ENCODE measurements at regions not wholly inside any gene's neighbourhood (a gene's known extent, or its start where the extent isn't known, plus 50 kb on each side); places are given as distances from the start of the nearest gene placed in this dataset.

DNA sequence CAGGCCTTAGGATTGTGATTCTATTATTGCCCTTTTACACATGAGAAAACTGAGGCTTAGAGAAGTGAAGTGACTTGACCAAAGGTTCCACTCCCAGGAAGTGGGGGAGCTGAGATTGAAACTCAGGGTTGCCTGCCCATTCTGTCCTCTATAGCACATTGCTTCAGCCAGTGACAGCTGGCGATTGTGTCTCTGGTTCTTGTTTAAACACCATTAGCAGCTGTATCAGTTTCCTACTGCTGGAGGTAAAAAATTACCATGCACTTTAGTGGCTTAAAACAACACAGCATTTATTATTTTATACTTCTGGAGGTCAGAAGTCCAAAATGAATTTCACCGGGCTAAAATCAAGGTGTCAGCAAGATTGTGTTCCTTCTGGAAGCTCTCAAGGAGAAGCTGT lies 205.8 kb upstream of the MAMLD1 start:
- H3K27ac ChIP-seq (ENCODE audit: low read depth in 2 of 2, low read length in 1 of 2) = no peak overlapping the region
- H3K79me2 ChIP-seq (ENCODE audit: insufficient read depth) = no peaks in the 10 kb centered on the region
- POLR2A ChIA-PET = no interaction called here
- peak; percentile 40 for DNase-seq
- no peaks in the 10 kb centered on the region for H4K20me1 ChIP-seq (ENCODE audit: insufficient read depth)
- H3K9me2 ChIP-seq = no peaks in the 10 kb centered on the region
- no peak overlapping the region for H3K9ac ChIP-seq
- H3K36me3 ChIP-seq (replicated peaks in 1 of 2; ENCODE audit: control insufficient read depth in 1 of 2, insufficient read depth in 2 of 2, low read length in 1 of 2) = no peaks in the 10 kb centered on the region
- TF ChIP-seq EP300 (IDR thresholded peaks at IDR 0.05; ENCODE audit: borderline replicate concordance in 1 of 2, low read depth in 1 of 2, low read length in 1 of 2) = peak in 1 of 2 experiments; percentile 42; a peak in 1 of 4 replicates
- TF ChIP-seq RCOR1 (IDR thresholded peaks at IDR 0.05; ENCODE audit: low read length) = peak; percentile 79; the same call in 1 of the 2 replicates
- TF ChIP-seq TAF1 (IDR thresholded peaks at IDR 0.05; ENCODE audit: borderline replicate concordance, low read depth, low read length) = no peak
- peak; percentile 31; the same call in 1 of the 2 replicates for TF ChIP-seq MXI1 (IDR thresholded peaks at IDR 0.05; ENCODE audit: low read depth, low read length)
- TF ChIP-seq, protein P1, sequence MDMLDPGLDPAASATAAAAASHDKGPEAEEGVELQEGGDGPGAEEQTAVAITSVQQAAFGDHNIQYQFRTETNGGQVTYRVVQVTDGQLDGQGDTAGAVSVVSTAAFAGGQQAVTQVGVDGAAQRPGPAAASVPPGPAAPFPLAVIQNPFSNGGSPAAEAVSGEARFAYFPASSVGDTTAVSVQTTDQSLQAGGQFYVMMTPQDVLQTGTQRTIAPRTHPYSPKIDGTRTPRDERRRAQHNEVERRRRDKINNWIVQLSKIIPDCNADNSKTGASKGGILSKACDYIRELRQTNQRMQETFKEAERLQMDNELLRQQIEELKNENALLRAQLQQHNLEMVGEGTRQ (IDR thresholded peaks at IDR 0.05; ENCODE audit: borderline replicate concordance, low read depth, low read length) = no peak
- TF ChIP-seq, protein P2, sequence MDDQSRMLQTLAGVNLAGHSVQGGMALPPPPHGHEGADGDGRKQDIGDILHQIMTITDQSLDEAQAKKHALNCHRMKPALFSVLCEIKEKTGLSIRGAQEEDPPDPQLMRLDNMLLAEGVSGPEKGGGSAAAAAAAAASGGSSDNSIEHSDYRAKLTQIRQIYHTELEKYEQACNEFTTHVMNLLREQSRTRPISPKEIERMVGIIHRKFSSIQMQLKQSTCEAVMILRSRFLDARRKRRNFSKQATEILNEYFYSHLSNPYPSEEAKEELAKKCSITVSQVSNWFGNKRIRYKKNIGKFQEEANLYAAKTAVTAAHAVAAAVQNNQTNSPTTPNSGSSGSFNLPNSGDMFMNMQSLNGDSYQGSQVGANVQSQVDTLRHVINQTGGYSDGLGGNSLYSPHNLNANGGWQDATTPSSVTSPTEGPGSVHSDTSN (IDR thresholded peaks at IDR 0.05) = no peak
- CTCF ChIA-PET = interaction anchor here (1.0 to 1.2 kb wide), 2 partner anchors 141 to 194 kb away, joined by 3 read pairs; no protein-coding TSS in a partner anchor
- H3K9me3 ChIP-seq = no peaks in the 10 kb centered on the region
- no peak overlapping the region for H3K4me3 ChIP-seq (ENCODE audit: low read depth in 2 of 2, low read length in 1 of 2)
- no peaks in the 10 kb centered on the region for H3K27me3 ChIP-seq (ENCODE audit: insufficient read depth)
- H3K4me1 ChIP-seq (ENCODE audit: control insufficient read depth in 1 of 2, insufficient read depth in 2 of 2, low read depth in 1 of 2, low read length in 1 of 2) = peaks cover 0 to 35% of the 10 kb centered on the region in 2 experiments; a peak in 2 of 4 replicates
- H2AFZ ChIP-seq (ENCODE audit: low read depth) = no peak overlapping the region
- H3K4me2 ChIP-seq = no peak overlapping the region
- H3F3A ChIP-seq (replicated peaks; ENCODE audit: insufficient read depth) = no peaks in the 10 kb centered on the region
- WGBS (ENCODE audit: low lambda C conversion rate) = 29% methylated on average over 2 of the region's 2 CpGs

DNA sequence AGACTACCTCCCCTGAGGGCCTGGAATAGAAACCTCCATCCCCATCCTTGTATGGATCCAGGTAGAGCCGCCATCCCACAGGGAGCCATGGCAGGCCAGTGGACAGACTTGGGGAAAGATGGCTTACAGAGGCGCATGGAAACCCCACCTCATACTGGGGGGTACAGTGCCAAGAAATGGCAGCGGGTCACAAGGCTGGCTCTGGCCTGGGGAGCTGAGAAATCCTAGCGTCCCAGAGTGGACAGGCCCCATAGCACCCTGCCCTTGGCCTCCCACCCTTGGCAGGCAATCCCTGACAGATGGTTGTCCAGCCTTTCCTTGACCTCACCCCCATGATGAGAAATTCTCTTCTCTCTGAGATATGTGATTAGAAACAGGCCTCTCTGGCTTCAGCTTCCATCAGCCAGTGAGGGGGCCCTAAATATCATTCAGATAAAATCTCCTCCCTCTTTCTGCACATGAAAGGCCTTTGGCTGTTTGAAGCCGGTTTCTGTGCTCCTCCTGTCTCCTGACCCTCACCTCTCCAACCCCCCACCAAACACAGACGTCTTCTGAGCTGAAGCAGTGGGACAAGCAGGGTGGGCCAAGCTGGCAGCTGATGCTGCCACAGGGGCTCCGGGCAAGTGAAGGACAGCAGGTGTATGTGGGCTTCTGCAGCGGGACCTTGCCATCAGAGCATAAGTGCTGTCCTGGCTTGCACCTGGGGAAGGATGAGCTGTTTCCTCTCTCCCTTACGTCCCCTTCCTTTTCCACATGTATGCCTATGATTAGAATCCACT lies 204.4 kb upstream of the MAMLD1 start:
- no peaks in the 10 kb centered on the region for H4K20me1 ChIP-seq (ENCODE audit: insufficient read depth)
- H3F3A ChIP-seq (replicated peaks; ENCODE audit: insufficient read depth) = no peaks in the 10 kb centered on the region
- H2AFZ ChIP-seq (ENCODE audit: low read depth) = no peak overlapping the region
- H3K4me3 ChIP-seq (ENCODE audit: low read depth in 2 of 2, low read length in 1 of 2) = no peak overlapping the region
- H3K9me2 ChIP-seq = no peaks in the 10 kb centered on the region
- ChIA-PET POLR2A (no interaction called here), CTCF (interaction anchor here (0.7 kb wide), 1 partner anchor 9 kb away, joined by 3 read pairs; no protein-coding TSS in a partner anchor)
- no peak overlapping the region for H3K4me2 ChIP-seq
- no peak overlapping the region for H3K27ac ChIP-seq (ENCODE audit: low read depth in 2 of 2, low read length in 1 of 2)
- no peaks in the 10 kb centered on the region for H3K79me2 ChIP-seq (ENCODE audit: insufficient read depth)
- H3K27me3 ChIP-seq (ENCODE audit: insufficient read depth) = no peaks in the 10 kb centered on the region
- peaks cover 0 to 35% of the 10 kb centered on the region in 2 experiments; a peak in 2 of 4 replicates for H3K4me1 ChIP-seq (ENCODE audit: control insufficient read depth in 1 of 2, insufficient read depth in 2 of 2, low read depth in 1 of 2, low read length in 1 of 2)
- peak; percentile 30; the same call in 1 of the 2 replicates for TF ChIP-seq GATA2 (CRISPR knock-in tag; IDR thresholded peaks at IDR 0.05)
- no peak for TF ChIP-seq CHD2 (IDR thresholded peaks at IDR 0.05; ENCODE audit: low read length, partially characterized antibody)
- no peak for TF ChIP-seq RFX5 (IDR thresholded peaks at IDR 0.05; ENCODE audit: low read length)
- TF ChIP-seq SIN3A (IDR thresholded peaks at IDR 0.05; ENCODE audit: borderline replicate concordance, low read depth, low read length) = no peak
- 0 out of 4 replicates have a peak, but pooled peaks of 1 of the 2 experiments have one; percentile 13 for TF ChIP-seq EP300 (IDR thresholded peaks at IDR 0.05; ENCODE audit: borderline replicate concordance in 1 of 2, low read depth in 1 of 2, low read length in 1 of 2)
- DNase-seq = peak; percentile 19
- H3K9ac ChIP-seq = no peak overlapping the region
- 43% methylated on average over 8 of the region's 9 CpGs for WGBS (ENCODE audit: low lambda C conversion rate)
- no peaks in the 10 kb centered on the region for H3K9me3 ChIP-seq
- no peaks in the 10 kb centered on the region for H3K36me3 ChIP-seq (replicated peaks in 1 of 2; ENCODE audit: control insufficient read depth in 1 of 2, insufficient read depth in 2 of 2, low read length in 1 of 2)
